GM20000 (cell line): ENCODE measurements at regions not wholly inside any gene's neighbourhood (a gene's known extent, or its start where the extent isn't known, plus 50 kb on each side); places are given as distances from the start of the nearest gene placed in this dataset.

ENCODE experiments used
- DNase-seq: peaks from one replicate; pipeline ENCODE4 v3.0.0; 2012; ENCODE audit warnings: low spot score
- TF ChIP-seq, protein P1 (sequence below): IDR thresholded peaks from 2 replicates; pipeline ENCODE4 v1.5.1; 2012; ENCODE audit warnings: mild to moderate bottlenecking, control low read depth; ENCODE audit errors: extremely low read depth, missing control alignments

GRCh38 chr11:112570333-112570732 is 309.7 kb upstream of the PLET1 start:
- TF ChIP-seq, protein P1, sequence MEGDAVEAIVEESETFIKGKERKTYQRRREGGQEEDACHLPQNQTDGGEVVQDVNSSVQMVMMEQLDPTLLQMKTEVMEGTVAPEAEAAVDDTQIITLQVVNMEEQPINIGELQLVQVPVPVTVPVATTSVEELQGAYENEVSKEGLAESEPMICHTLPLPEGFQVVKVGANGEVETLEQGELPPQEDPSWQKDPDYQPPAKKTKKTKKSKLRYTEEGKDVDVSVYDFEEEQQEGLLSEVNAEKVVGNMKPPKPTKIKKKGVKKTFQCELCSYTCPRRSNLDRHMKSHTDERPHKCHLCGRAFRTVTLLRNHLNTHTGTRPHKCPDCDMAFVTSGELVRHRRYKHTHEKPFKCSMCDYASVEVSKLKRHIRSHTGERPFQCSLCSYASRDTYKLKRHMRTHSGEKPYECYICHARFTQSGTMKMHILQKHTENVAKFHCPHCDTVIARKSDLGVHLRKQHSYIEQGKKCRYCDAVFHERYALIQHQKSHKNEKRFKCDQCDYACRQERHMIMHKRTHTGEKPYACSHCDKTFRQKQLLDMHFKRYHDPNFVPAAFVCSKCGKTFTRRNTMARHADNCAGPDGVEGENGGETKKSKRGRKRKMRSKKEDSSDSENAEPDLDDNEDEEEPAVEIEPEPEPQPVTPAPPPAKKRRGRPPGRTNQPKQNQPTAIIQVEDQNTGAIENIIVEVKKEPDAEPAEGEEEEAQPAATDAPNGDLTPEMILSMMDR, result no peak
- no peak for DNase-seq

GRCh38 chr11:112579282-112579681 is 318.6 kb upstream of the PLET1 start:
- TF ChIP-seq, protein P1, result no peak

GRCh38 chr11:112580864-112581263 is 320.2 kb upstream of the PLET1 start:
- DNase-seq, result no peak

More at GRCh38 chr11:112579282-112579681, 318.6 kb upstream of the PLET1 start:
- no peak for DNase-seq

DNA sequence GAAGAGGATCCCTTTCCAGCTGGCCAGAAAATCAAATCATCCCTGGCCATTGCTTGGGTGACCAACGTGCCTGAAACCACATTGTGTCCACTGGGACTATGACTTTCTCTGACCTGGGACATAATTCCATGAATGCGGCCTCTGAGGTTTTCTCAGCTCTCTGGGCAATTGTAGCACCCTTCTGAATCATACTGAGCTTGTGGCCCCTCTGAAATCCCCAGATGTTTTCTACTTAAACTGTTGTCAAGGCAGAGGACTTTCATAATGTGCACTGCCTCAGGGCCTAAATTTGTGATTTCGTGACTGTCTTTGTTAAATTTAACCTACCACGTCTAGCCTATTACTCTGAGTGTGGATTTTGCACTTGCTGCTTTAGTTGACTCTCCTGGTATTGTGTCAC is 321.1 kb upstream of the PLET1 start:
- TF ChIP-seq, protein P1, result no peak
- DNase-seq, result no peak

More at GRCh38 chr11:112580864-112581263, 320.2 kb upstream of the PLET1 start:
- TF ChIP-seq, protein P1, result no peak

GRCh38 chr11:112582366-112582765 is 321.7 kb upstream of the PLET1 start:
- TF ChIP-seq, protein P1, result no peak
- no peak for DNase-seq

DNA sequence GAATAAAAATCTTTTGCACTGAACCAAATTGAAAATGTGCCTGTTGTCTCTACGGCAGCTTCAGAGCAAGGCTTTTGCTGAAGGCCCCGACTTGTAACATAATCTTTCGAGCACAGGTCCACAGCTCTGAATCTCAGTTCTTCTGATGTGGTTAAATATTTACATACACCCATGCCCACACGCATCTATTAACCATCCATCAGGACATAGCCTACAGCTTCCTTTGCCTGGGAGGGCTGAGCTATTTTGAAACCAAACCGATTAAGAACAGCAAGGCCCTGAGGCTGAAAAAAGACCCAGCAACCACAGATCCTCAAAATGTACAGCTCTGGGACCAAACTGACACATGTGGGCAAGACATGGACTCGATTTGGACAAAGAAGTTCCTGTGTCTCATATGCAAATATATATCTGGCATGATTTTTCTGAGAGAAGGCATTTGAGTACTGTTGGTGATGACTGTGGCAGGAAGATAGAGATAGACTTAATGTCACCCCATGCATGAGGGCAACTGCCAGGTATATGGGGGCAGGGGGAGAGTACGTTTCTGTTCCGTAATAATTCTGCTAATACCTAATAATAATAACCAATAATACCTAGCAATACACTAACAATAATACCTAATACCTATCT is 322.7 kb upstream of the PLET1 start:
- DNase-seq, result peak; percentile 57
- TF ChIP-seq, protein P1, result no peak

DNA sequence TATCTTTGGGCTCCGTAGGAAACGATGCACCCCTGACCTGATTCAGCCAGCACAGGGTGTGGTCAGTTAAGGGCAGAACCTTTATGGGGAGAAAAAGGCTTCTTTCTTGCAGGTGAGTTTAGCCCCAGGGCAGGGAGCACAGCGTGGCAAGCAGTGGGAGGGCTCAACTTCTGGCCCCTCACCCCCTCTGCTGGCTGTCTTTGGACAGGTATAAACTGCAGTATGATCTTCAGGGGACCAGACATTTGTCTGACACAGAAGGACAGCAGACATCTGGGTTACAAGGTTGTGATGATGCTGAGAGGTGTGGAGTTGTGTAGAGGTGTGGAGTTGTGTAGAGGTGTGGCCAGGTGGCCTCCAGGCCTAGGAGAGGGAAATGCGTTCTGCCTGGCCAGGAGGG is 324.0 kb upstream of the PLET1 start:
- no peak for DNase-seq
- TF ChIP-seq, protein P1, result peak; percentile 8
